HL-60 (cell line): ENCODE measurements at regions not wholly inside any gene's neighbourhood (a gene's known extent, or its start where the extent isn't known, plus 50 kb on each side); places are given as distances from the start of the nearest gene placed in this dataset.

Experiments used
- DNase-seq, 2 experiments: peaks; one replicate each; pipeline ENCODE4 v3.0.0-alpha.2; 2010 to 2020; ENCODE audit warnings: low read depth in 1 of 2, low spot score in 1 of 2
- H3K27ac ChIP-seq: fragments of 250-450 bp; sonication (Bioruptor Pico); replicated peaks from 2 replicates; pipeline ENCODE4 v1.5.1; 2020; ENCODE audit warnings: mild to moderate bottlenecking, moderate library complexity
- H3K27me3 ChIP-seq: fragments of 250-450 bp; sonication (Bioruptor Pico); 2 replicates; pipeline ENCODE4 v1.5.1; 2021; ENCODE audit warnings: mild to moderate bottlenecking, moderate library complexity; ENCODE audit not compliant: insufficient read depth, poor library complexity, severe bottlenecking
- H3K4me3 ChIP-seq: replicated peaks from 2 replicates; pipeline ENCODE4 v1.5.1; 2011; ENCODE audit warnings: mild to moderate bottlenecking, control low read depth, low read length; ENCODE audit not compliant: insufficient read depth
- CTCF ChIP-seq: IDR thresholded peaks from one replicate; pipeline ENCODE4 v1.5.1; 2011; ENCODE audit warnings: low read length, control low read depth, inconsistent platforms; ENCODE audit not compliant: insufficient read depth
- GABPA ChIP-seq: IDR thresholded peaks from 2 replicates; pipeline ENCODE4 v1.6.1; 2012; ENCODE audit warnings: low read depth
- POLR2AphosphoS5 ChIP-seq: IDR thresholded peaks from 2 replicates; pipeline ENCODE4 v1.6.1; 2012; ENCODE audit warnings: low read depth
- REST ChIP-seq: IDR thresholded peaks from 2 replicates; pipeline ENCODE4 v1.6.1; 2012; ENCODE audit warnings: low read depth; ENCODE audit not compliant: insufficient replicate concordance
- SPI1 ChIP-seq: IDR thresholded peaks from 2 replicates; pipeline ENCODE4 v1.6.1; 2012; ENCODE audit warnings: low read depth, mild to moderate bottlenecking, borderline replicate concordance

- no peak overlapping the region for H3K4me3 ChIP-seq
- no peak for TF ChIP-seq GABPA
- peak; percentile 19 for TF ChIP-seq CTCF
- TF ChIP-seq REST: no peak
- DNase-seq: no peak
- H3K27me3 ChIP-seq: no peaks in the 10 kb centered on the region
- H3K27ac ChIP-seq: no peak overlapping the region
These were observed 190.7 kb upstream of the CNTN6 start for GRCh38 chr3:901953-902778.

- no peak for DNase-seq
- H3K4me3 ChIP-seq: no peak overlapping the region
- TF ChIP-seq POLR2AphosphoS5 (no peak), REST (no peak), GABPA (no peak)
- no peak overlapping the region for H3K27ac ChIP-seq
- H3K27me3 ChIP-seq: no peaks in the 10 kb centered on the region
These were observed 187.6 kb upstream of the CNTN6 start for GRCh38 chr3:905217-905616.

GRCh38 chr3:906739-907138, 186.1 kb upstream of the CNTN6 start:
- DNase-seq: no peak
- Histone ChIP-seq H3K4me3 (no peak overlapping the region), H3K27ac (no peak overlapping the region), H3K27me3 (no peaks in the 10 kb centered on the region)
- no peak for TF ChIP-seq POLR2AphosphoS5
- no peak for TF ChIP-seq SPI1
- no peak for TF ChIP-seq GABPA
- TF ChIP-seq CTCF: no peak
- TF ChIP-seq REST: no peak
